Naive thymus-derived CD4-positive, alpha-beta T cell (primary cell): ENCODE measurements at regions not wholly inside any gene's neighbourhood (a gene's known extent, or its start where the extent isn't known, plus 50 kb on each side); places are given as distances from the start of the nearest gene placed in this dataset.

ENCODE experiments used
- ATAC-seq: fragments of 150-1000 bp; cut with Tn5 transposase; 2 replicates; pipeline ENCODE4 v1.10.0; 2021; ENCODE audit warnings: mild to moderate bottlenecking, moderate library complexity
- CTCF ChIA-PET: fragments of 350-600 bp; sonication (Branson Sonifier 250); formaldehyde crosslinking; loops from one replicate; lab custom pipeline; 2021; ENCODE audit warnings: antibody characterized with exemption; lab: Charles Lee
- POLR2A ChIA-PET: fragments of 350-600 bp; sonication (Branson Sonifier 250); formaldehyde crosslinking; loops from one replicate; lab custom pipeline; 2021; ENCODE audit warnings: antibody characterized with exemption, inconsistent platforms; lab: Charles Lee
- DNase-seq, 9 donors: peaks; one replicate each; pipeline versions ENCODE4 v3.0.0 to v3.0.0-alpha.2; 2020 to 2022; ENCODE audit warnings: mixed read lengths in 1 of 9
- H3K27ac ChIP-seq: one replicate; pipeline ENCODE4 v1.7.0; 2013; ENCODE audit warnings: mild to moderate bottlenecking, low read depth, low read length, moderate library complexity
- H3K27me3 ChIP-seq, 2 donors: one replicate each; pipeline ENCODE4 v1.7.0; 2013; ENCODE audit warnings: low read length in 2 of 2, mild to moderate bottlenecking in 2 of 2, moderate library complexity in 2 of 2; ENCODE audit not compliant: control insufficient read depth in 2 of 2, insufficient read depth in 2 of 2
- H3K36me3 ChIP-seq, 3 experiments: 1 replicate in 2 of 3; 2 replicates in 1 of 3; pipeline ENCODE4 v1.7.0; 2013; ENCODE audit warnings: low read length in 3 of 3, mild to moderate bottlenecking in 3 of 3, moderate library complexity in 1 of 3; ENCODE audit not compliant: insufficient read depth in 3 of 3, control insufficient read depth in 2 of 3
- H3K4me1 ChIP-seq, 2 donors: one replicate each; pipeline ENCODE4 v1.7.0; 2013; ENCODE audit warnings: low read length in 2 of 2, mild to moderate bottlenecking in 2 of 2, moderate library complexity in 1 of 2; ENCODE audit not compliant: control insufficient read depth in 2 of 2, insufficient read depth in 2 of 2
- H3K4me3 ChIP-seq: 2 replicates; pipeline ENCODE4 v1.7.0; 2013; ENCODE audit warnings: mild to moderate bottlenecking, low read length
- H3K9me3 ChIP-seq, 3 experiments: 1 replicate in 2 of 3; 2 replicates in 1 of 3; pipeline ENCODE4 v1.7.0; 2013; ENCODE audit warnings: low read length in 3 of 3; ENCODE audit not compliant: control insufficient read depth in 2 of 3
- H3K27ac Mint-ChIP-seq, 9 donors: one replicate each; pipeline ENCODE4 v1.8.0; 2020 to 2022; ENCODE audit warnings: mixed read lengths in 9 of 9, mild to moderate bottlenecking in 8 of 9, moderate library complexity in 5 of 9, inconsistent platforms in 2 of 9
- H3K27me3 Mint-ChIP-seq, 5 donors: one replicate each; pipeline ENCODE4 v1.8.0; 2021 to 2022; ENCODE audit warnings: mixed read lengths in 5 of 5, mild to moderate bottlenecking in 1 of 5
- H3K36me3 Mint-ChIP-seq, 5 donors: one replicate each; pipeline ENCODE4 v1.8.0; 2020 to 2022; ENCODE audit warnings: mixed read lengths in 5 of 5, mild to moderate bottlenecking in 3 of 5, inconsistent platforms in 1 of 5
- H3K4me1 Mint-ChIP-seq, 7 donors: one replicate each; pipeline ENCODE4 v1.8.0; 2020 to 2022; ENCODE audit warnings: mixed read lengths in 7 of 7, mild to moderate bottlenecking in 3 of 7, inconsistent platforms in 1 of 7
- H3K4me3 Mint-ChIP-seq, 10 donors: one replicate each; pipeline ENCODE4 v1.8.0; 2020 to 2022; ENCODE audit warnings: mild to moderate bottlenecking in 10 of 10, mixed read lengths in 10 of 10, moderate library complexity in 6 of 10, inconsistent platforms in 2 of 10
- H3K9me3 Mint-ChIP-seq, 11 donors: one replicate each; pipeline ENCODE4 v1.8.0; 2020 to 2022; ENCODE audit warnings: mixed read lengths in 11 of 11, mild to moderate bottlenecking in 4 of 11, inconsistent platforms in 1 of 11, moderate library complexity in 1 of 11
- intact Hi-C, 2 donors: fragments of 100-400 bp; cut with micrococcal nuclease; formaldehyde crosslinking; loops; one replicate each; pipeline ENCODE4 v1.15.1; 2023

GRCh38 chr2:8265476-8266226 lies 416.2 kb upstream of the ID2 start:
- CTCF ChIA-PET: no interaction called here
- Histone ChIP-seq H3K27ac (no peak overlapping the region), H3K4me1 (no peaks in the 10 kb centered on the region), H3K9me3 (no peaks in the 10 kb centered on the region), H3K4me3 (no peak overlapping the region), H3K36me3 (no peaks in the 10 kb centered on the region), H3K27me3 (no peaks in the 10 kb centered on the region)
- intact Hi-C loops: no loop called here
- Mint-ChIP-seq H3K27me3 (peaks cover 0 to 11% (median 0%) of the 10 kb centered on the region in 5 donors), H3K9me3 (peaks cover 0 to 4% (median 0%) of the 10 kb centered on the region in 11 donors), H3K4me1 (peaks cover 0 to 8% (median 0%) of the 10 kb centered on the region in 7 donors), H3K36me3 (peaks cover 0 to 7% (median 0%) of the 10 kb centered on the region in 5 donors), H3K27ac (no peak overlapping the region), H3K4me3 (no peak overlapping the region)
- POLR2A ChIA-PET: no interaction called here
- ATAC-seq (no peak), DNase-seq (no peak)

- H3K27me3 ChIP-seq: no peaks in the 10 kb centered on the region
- H3K4me3 ChIP-seq: no peak overlapping the region
- POLR2A ChIA-PET: no interaction called here
- Mint-ChIP-seq H3K9me3 (peaks cover 0 to 11% (median 0%) of the 10 kb centered on the region in 11 donors), H3K4me1 (peaks cover 0 to 8% (median 0%) of the 10 kb centered on the region in 7 donors), H3K4me3 (no peak overlapping the region), H3K36me3 (peaks cover 0 to 11% (median 0%) of the 10 kb centered on the region in 5 donors), H3K27me3 (peaks cover 0 to 6% (median 0%) of the 10 kb centered on the region in 5 donors), H3K27ac (no peak overlapping the region)
- no peaks in the 10 kb centered on the region for H3K36me3 ChIP-seq
- no peaks in the 10 kb centered on the region for H3K4me1 ChIP-seq
- no peaks in the 10 kb centered on the region for H3K9me3 ChIP-seq
- H3K27ac ChIP-seq: no peak overlapping the region
- DNase-seq (no peak), ATAC-seq (no peak)
- CTCF ChIA-PET: no interaction called here
- intact Hi-C loops: no loop called here
Observed at GRCh38 chr2:8266563-8266962, 415.3 kb upstream of the ID2 start.

GRCh38 chr2:8267048-8267447 lies 414.8 kb upstream of the ID2 start:
- H3K4me3 ChIP-seq: no peak overlapping the region
- ChIA-PET CTCF (no interaction called here), POLR2A (no interaction called here)
- peaks cover 0 to 16% (median 0%) of the 10 kb centered on the region in 11 donors for H3K9me3 Mint-ChIP-seq
- no peak for ATAC-seq
- H3K27me3 ChIP-seq: no peaks in the 10 kb centered on the region
- H3K27ac ChIP-seq: no peak overlapping the region
- peaks cover 0 to 11% (median 0%) of the 10 kb centered on the region in 5 donors for H3K36me3 Mint-ChIP-seq
- H3K4me1 ChIP-seq: no peaks in the 10 kb centered on the region
- no peak for DNase-seq
- no peak overlapping the region for H3K4me3 Mint-ChIP-seq
- H3K9me3 ChIP-seq: no peaks in the 10 kb centered on the region
- H3K27ac Mint-ChIP-seq: no peak overlapping the region
- no peaks in the 10 kb centered on the region for H3K36me3 ChIP-seq
- intact Hi-C loops: no loop called here
- H3K27me3 Mint-ChIP-seq: peaks cover 0 to 6% (median 0%) of the 10 kb centered on the region in 5 donors
- peaks cover 0 to 8% (median 0%) of the 10 kb centered on the region in 7 donors for H3K4me1 Mint-ChIP-seq

GRCh38 chr2:8267721-8268120 lies 414.1 kb upstream of the ID2 start:
- H3K4me1 Mint-ChIP-seq: peaks cover 0 to 8% (median 0%) of the 10 kb centered on the region in 7 donors
- H3K9me3 ChIP-seq: no peaks in the 10 kb centered on the region
- CTCF ChIA-PET: no interaction called here

GRCh38 chr2:8268172-8268783 lies 413.6 kb upstream of the ID2 start:
- no peaks in the 10 kb centered on the region for H3K9me3 ChIP-seq
- H3K36me3 ChIP-seq: no peaks in the 10 kb centered on the region
- peaks cover 0 to 15% (median 0%) of the 10 kb centered on the region in 5 donors for H3K36me3 Mint-ChIP-seq
- no peaks in the 10 kb centered on the region for H3K27me3 ChIP-seq
- no peak overlapping the region for H3K4me3 ChIP-seq
- DNase-seq (no peak), ATAC-seq (no peak)
- H3K27ac Mint-ChIP-seq: no peak overlapping the region
- H3K27me3 Mint-ChIP-seq: peaks cover 0 to 6% (median 0%) of the 10 kb centered on the region in 5 donors
- intact Hi-C loops: no loop called here
- peaks cover 0 to 20% (median 0%) of the 10 kb centered on the region in 11 donors for H3K9me3 Mint-ChIP-seq
- H3K4me1 ChIP-seq: no peaks in the 10 kb centered on the region
- H3K4me3 Mint-ChIP-seq: no peak overlapping the region
- ChIA-PET CTCF (no interaction called here), POLR2A (no interaction called here)
- peaks cover 0 to 6% (median 0%) of the 10 kb centered on the region in 7 donors for H3K4me1 Mint-ChIP-seq
- H3K27ac ChIP-seq: no peak overlapping the region

More at GRCh38 chr2:8267721-8268120, 414.1 kb upstream of the ID2 start:
- Histone ChIP-seq H3K4me3 (no peak overlapping the region), H3K27ac (no peak overlapping the region), H3K27me3 (no peaks in the 10 kb centered on the region), H3K36me3 (no peaks in the 10 kb centered on the region), H3K4me1 (no peaks in the 10 kb centered on the region)
- POLR2A ChIA-PET: no interaction called here
- no peak for ATAC-seq
- peaks cover 0 to 6% (median 0%) of the 10 kb centered on the region in 5 donors for H3K27me3 Mint-ChIP-seq
- intact Hi-C loops: no loop called here
- no peak overlapping the region for H3K27ac Mint-ChIP-seq
- DNase-seq: no peak
- peaks cover 0 to 20% (median 0%) of the 10 kb centered on the region in 11 donors for H3K9me3 Mint-ChIP-seq
- no peak overlapping the region for H3K4me3 Mint-ChIP-seq
- peaks cover 0 to 14% (median 0%) of the 10 kb centered on the region in 5 donors for H3K36me3 Mint-ChIP-seq

- Histone ChIP-seq H3K9me3 (no peaks in the 10 kb centered on the region), H3K27ac (no peak overlapping the region), H3K36me3 (no peaks in the 10 kb centered on the region), H3K27me3 (no peaks in the 10 kb centered on the region), H3K4me3 (no peak overlapping the region), H3K4me1 (no peaks in the 10 kb centered on the region)
- H3K27ac Mint-ChIP-seq: no peak overlapping the region
- ChIA-PET CTCF (no interaction called here), POLR2A (no interaction called here)
- peaks cover 0 to 21% (median 0%) of the 10 kb centered on the region in 5 donors for H3K36me3 Mint-ChIP-seq
- H3K4me1 Mint-ChIP-seq: peaks cover 0 to 10% (median 0%) of the 10 kb centered on the region in 7 donors
- H3K27me3 Mint-ChIP-seq: peaks cover 0 to 14% (median 0%) of the 10 kb centered on the region in 5 donors
- intact Hi-C loops: no loop called here
- ATAC-seq (no peak), DNase-seq (no peak)
- peaks cover 0 to 21% (median 0%) of the 10 kb centered on the region in 11 donors for H3K9me3 Mint-ChIP-seq
- no peak overlapping the region for H3K4me3 Mint-ChIP-seq
Observed at GRCh38 chr2:8270699-8271098, 411.2 kb upstream of the ID2 start.
